HG03064 (cell line): ENCODE measurements at regions not wholly inside any gene's neighbourhood (a gene's known extent, or its start where the extent isn't known, plus 50 kb on each side); places are given as distances from the start of the nearest gene placed in this dataset.
A peak's percentile ranks its signal among the peaks of the same experiment; 100 is the strongest.

Source experiments
- ATAC-seq: cut with Tn5 transposase; IDR thresholded peaks from one replicate; pipeline ENCODE4 v1.9.1; 2021; ENCODE audit warnings: low read depth; ENCODE audit not compliant: unreplicated experiment

DNA sequence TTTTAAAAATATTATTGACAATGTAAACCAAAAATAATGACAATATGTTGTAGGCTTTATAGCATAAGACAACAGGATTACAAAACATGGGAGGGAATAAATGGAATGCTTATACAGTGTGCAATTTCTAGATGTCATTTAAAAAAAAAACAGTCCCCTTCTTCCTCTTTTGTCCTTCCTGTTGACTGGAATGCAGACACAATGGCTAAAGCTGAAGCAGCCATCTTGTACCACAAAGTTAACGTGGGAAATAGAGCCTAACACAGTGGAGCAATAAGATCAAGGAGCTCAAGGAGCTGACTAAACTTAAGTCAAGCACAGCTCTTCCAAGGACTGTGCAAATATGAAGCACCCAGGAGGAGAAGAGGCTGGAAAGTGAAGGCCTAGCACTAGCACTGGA lies 208.1 kb downstream of the ARHGAP12 start:
- ATAC-seq: no peak

DNA sequence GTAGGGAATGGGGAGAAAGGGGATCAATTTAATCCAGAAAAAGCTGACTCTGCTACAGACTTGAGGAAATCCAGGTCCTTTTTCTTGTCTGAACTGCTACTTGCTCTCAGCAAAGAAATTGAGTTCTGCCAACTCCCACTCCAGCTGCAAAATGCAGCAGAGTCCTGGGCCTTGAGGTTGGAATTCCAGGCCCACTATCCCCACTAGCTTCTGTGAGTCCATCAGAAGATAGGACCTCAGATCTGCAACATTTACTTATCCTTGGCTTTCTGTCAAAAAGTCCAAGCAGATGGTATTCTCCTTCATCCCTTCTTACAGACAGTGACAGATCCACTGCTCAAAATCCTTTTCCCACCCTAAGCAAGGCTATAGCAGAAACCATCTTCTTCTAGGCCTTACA lies 219.2 kb downstream of the ARHGAP12 start:
- ATAC-seq: no peak

DNA sequence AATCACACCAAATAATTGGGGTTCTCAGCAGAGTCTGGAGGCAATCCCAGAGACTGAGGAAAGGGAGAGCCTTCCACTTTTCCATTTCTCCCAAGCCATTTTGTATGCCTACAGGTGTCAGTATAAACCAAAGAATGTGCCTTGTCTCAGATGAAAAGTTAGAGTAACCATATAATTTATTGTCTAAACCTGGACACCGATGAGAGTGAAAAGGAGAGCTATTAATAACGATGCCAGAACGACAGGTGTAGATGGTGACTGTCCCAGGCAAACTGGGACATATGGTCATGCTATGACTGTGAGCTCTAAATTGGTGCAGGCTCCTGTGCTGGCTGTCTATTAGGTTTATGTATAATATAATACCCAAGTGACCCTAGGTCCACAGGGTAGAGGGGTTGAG lies 219.6 kb downstream of the ARHGAP12 start:
- ATAC-seq: no peak

DNA sequence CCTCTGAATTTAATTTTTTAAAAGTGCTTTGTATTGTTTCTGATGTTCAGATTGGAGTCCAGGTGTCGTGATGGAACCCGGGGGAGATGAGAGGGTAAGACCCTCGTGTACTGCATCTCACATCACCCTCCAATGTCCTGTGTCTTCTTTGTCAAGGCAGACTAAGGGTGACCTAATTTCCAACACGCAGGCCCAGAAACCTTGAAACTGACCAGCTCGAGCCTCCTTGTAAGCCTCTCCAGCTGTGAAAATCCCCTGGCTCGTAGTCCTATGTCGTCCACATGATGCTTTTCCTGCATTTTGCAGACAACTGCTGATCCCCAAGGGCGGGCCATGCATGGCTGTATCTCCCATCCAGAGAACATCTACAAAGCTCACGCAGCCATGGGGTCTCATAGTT lies 220.2 kb downstream of the ARHGAP12 start:
- no peak for ATAC-seq

DNA sequence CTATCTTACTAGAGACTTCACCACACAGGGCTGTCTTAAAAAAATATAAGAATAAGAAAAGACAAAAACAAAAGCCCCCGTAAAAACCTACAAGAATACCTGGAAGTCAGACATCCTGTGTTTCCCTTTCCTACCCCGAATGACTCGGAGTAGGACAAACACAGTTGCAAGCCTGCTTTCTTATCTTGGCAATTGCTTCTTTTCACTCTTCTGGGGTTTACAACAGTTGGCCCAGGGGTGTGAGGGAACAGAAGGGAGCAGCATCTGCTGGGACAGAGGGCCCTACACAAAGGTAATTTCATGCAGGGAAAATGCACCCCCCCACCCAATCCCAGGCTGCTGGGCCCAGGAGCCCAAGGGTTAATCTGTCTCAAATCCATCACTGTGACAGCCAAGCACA lies 220.6 kb downstream of the ARHGAP12 start:
- no peak for ATAC-seq

DNA sequence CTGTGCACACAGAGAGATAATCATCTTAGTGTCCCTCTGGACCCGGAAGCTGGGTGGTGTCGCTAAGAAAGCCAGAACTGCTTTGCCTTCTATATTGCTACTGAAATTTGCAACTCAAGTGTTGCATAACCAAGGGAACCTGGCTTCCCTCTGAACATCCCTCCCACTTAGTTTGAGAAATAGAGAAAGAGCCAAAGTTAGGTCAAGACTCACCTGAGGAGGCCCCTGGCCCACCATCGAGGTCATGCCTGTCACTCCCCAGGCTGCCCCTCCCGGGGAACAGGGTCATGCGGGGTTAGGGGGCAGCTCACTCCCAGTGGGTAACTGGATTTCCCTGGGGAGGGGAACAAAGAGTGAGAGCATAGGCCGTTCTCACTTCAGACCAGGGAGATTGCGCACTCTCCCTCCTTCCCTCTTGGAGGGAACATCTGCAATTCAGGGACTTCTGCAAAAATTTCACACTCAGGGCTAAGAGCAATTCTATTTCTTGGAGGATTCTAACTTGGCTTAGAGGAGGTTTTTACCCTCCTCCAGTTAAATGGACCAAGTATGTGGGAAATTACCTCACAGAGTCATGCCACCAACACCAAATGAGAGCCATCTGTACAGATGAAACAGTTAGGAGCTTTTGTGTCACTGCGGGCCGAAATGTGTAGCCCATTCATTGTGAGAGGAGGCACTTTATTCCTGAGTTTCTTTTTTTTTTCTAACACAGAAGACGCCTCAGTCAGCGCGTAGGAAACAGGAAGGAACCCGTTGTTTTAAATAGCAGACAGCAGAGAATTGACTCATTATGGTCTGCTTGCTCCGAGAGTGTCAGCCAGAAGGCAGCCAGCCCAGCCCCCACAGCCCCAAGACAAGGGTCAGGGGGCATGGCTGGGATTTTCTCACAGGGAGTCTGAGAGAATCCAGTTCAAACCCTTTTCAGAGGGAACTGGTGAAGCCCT lies 221.3 kb downstream of the ARHGAP12 start:
- ATAC-seq: peak; percentile 92

DNA sequence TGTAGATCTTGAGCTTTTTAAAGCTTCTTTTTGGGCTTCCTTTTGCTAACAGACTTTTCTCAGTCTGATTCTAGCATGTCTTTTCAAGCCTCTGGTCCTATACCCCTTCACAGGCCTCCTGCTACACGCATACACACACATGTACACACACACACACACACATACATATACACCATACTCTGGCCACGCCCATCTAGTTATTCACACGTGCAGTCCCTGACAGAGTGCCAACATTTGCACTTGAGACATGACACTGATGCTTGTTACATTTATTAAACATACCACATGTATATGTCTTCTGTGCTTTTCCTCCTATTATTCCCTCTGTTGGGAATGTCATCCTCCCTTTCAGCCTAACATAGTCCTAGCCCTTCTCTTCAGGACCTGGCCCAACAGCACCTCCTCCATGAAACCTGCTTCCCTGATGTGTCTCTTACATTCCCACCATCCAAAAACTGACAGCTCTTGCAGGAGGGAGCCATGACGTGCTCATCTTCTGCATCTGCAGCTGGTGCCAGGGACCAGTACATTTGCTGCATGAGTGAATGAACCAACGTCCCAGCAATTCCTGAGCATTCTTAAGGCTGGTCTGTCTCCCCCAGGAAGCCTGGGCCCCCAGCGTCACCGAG lies 222.1 kb downstream of the ARHGAP12 start:
- no peak for ATAC-seq

DNA sequence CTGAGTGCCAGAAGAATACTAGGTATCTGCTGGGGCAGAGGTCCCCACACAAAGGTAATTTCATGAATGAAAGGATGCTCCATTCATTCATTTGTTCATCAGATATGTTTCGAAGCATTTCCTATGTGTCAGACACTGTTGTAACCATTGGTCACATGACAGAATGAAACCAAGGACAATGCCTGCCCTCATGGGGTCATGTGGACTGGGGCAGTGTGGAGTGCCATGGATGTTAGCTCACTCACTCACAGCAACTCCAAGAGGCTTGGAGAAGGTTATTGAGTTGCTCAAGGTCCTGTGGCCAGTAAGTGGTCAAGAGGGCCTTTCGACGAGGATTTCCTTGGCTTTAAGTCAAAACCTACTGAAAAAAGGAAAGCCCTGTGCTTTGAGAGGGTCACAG lies 223.5 kb downstream of the ARHGAP12 start:
- ATAC-seq: no peak

DNA sequence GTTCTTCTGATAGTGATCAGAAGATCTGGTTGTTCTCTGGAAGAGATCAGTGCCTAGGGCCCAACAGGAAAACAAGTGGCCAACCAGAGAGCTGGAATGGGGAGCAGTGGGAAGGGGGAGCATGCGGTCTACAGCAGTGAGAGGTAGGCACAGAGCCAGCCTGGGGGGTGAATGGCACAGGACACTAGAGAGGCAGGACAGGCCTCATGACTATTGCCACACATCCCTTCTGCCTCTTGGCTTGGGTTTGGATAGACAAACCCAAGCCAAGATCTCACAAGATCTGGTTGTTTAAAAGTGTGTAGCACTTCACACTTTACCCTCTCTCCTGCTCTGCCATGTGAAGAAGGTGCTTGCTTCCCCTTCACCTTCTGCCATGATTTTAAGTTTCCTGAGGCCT lies 224.4 kb downstream of the ARHGAP12 start:
- no peak for ATAC-seq

DNA sequence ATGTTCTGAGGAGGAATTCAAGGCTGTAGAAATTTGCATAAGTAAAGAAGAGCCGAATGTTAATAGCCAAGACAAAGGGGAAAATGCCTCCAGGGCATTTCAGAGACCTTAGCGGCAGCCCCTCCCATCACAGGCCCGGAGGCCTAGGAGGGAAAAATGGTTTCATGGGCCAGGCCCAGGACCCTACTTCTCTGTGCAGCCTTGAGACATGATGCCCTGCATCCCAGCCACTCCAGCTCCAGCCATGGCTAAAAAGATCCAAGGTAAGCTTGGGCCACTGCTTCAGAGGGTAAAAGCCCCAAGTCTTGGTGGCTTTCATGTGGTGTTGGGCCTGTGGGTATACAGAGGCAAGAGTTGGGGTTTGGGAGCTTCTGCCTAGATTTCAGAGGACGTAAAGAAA lies 225.7 kb downstream of the ARHGAP12 start:
- no peak for ATAC-seq

DNA sequence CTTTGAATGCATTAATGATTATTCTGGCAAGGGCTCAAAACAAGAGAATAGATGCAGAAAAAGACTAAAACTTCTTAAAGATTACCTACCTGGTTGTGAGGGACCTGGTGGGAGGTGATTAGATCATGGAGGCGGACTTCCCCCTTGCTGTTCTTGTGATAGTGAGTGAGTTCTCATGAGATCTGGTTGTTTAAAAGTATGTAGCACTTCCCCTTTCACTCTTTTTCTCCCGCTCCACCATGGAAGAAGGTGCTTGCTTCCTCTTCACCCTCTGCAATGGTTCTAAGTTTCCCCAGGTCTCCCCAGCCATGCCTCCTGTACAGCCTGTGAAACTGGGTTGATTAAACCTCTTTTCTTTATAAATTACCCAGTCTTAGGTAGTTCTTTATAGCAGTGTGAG lies 226.6 kb downstream of the ARHGAP12 start:
- no peak for ATAC-seq

DNA sequence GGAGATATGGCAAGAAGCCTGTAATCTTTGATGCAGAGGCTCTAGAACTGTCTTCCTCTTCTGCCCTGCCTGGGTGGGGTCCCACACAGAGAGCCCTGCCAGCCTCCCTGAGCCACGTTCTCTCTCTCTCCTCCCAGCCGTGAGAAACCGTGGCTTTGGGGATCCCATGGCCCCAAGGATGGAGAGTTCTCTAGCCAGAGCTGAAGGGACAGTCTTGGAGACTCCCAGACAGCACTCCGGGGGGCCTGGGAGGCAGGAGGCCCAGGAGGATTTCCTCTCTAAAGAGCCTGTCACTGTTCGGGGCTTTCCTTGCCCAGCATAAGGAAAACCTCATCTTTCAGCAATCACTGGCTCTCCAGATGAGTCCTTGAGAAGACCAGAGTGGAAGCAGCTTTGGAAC lies 227.1 kb downstream of the ARHGAP12 start:
- ATAC-seq: no peak

DNA sequence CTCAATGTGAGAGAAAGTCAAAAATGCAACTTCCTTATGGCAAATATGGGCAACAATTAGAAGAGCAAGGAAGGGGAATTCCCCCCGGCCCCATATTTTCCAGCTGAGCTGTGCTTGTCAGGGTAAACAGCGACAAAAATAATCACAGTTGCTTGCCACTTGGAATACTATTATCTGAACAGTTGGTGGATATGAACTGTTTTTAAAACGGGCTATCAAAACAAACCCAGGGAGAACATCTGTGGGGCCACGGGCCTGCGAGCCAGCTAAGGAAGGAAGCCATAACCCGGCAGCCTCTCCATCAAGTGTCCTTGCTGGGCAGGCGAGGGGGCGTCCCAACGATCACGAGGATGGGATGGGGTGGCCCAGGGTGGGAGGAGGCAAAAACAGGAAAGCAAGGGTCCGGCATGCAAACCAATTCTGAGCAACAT lies 228.4 kb downstream of the ARHGAP12 start:
- ATAC-seq: no peak

DNA sequence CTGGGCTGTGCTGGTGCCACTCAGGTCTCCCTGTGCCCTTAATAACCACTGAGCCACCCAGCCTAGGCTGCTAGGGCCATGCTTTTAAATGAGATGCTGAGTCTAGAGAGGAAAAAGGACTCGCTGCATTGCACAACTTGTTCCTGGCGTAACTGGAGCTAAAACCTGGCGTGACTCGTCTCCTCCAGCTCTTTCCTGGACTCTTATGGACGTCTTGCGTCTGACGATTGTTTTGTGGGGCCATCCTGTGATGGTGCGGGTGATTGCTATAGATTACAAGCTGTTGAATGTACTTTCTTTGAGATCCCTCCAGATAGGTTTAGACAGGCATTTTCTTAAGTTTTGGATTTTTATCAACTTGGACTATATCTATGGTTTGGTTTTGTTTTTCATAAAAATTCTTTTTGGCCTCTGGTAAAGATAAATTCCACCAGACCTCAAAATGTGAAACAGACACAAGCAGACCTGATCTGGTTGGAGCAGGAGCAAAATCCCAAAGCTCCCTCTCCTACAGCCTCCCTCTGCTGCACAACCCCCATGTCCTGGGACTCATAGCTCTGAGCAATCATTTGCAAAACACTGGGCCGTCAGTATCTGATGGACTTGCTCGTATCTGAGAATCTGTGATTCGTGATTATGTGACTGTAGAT lies 230.3 kb downstream of the ARHGAP12 start:
- ATAC-seq: no peak

DNA sequence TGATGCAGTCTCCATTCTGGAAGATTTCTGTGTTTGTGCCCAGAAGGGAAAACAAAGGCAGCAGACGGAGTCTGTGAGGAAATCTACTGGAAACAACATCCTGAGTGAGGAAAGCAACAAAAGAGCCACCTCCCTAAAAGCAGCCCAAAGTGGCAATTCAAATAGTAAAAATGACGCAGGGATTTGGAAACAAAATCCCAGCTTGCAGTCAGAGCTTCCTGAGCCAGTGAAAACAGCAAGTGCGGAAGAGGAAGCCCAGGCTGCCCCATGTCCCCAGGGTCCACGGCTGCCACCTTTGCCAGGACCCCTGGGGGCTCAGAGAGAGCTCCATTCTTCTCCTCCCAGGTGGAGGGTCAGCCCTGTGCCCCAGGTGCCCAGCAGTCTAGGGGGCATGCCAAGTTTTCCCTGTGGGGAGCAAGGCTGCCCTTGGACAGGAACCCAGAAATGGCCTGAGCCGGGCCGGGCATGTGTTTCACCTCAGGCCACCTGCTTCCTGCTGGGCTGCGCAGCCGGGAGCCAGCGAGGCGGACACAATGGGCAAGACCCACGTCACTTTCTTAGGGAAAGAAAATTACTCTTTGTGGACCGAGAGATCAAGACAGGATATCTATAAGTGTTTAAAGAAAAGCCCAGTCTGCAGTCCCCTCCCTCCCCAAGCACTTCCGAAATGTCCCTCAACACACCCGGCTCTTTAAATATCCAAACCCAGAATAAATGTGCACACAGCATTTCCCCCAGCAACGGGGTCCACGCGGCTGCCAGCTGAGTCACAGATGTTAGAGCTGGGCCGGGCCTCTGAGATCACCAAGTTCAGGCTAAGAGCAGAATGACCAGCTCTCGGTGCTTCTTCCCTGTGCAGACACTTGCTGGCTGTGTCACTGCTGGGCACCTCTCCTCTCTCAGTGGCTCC lies 231.1 kb downstream of the ARHGAP12 start:
- no peak for ATAC-seq

DNA sequence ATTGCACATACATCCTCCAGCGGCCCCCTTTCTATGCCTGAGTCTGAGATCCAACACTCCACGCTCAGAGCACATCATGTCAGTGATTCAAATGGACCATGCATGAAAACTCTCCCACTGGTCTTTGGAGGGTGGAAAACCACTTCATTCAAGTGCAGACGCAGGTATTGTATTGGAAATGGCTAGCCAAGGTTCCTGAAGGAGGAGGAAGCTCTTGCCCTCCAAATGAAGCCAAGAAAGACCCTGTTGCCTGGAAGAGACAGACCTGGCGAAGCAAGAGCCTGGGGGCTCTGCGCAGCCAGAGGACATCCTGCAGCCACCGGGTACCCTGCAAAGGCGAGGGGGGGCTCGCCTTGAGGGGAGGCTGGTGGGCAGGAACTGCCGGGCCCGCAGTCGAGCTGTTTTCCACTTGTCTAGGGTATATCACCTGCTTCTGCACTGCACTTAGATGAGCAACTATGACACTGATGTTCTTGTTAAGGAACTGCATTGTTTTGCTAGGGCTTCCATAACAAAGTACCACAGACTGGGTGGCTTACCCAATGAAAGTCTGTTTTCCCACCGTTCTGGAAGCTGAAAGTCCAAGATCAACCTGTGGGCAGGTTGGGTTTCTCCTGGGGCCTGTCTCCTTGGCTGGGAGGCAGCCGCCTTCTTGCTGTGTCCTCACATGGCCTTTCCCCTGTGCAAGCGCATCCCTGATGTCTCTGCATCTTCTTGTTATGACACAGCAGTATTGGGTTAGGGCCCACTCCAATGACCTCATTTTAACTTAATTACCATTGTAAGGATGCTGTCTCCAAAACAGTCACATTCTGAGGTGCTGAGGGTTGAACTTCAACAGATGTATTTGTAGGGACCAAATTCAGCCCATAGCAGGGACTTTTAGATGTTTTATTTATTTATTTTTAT lies 233.4 kb downstream of the ARHGAP12 start:
- ATAC-seq: no peak

DNA sequence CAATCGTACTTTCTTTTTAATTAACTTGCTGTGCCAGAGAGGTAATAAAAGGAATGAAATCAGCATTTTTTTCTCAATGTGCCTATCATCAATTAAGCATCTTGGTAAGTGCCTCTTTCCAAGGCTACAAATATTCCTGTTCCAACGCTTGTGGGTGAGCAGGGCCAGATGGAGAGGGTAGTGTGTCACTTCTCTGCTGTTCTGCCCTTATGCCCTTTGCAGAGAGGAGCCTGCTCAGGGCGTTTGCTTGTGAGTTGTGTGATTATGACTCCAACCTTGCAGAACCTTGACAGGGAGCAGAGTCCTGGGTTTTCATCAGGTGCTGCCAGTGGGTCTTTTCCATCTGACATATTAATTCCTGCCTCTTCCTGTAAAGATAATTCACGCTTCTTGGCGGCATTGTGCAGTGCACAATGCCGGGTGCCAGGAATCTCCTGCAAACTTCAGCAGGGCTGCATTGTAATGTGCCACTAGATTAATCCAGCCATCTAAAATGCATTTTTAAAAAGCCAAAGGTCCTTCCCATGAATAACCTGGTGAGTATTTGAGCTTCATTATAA lies 234.4 kb downstream of the ARHGAP12 start:
- no peak for ATAC-seq

DNA sequence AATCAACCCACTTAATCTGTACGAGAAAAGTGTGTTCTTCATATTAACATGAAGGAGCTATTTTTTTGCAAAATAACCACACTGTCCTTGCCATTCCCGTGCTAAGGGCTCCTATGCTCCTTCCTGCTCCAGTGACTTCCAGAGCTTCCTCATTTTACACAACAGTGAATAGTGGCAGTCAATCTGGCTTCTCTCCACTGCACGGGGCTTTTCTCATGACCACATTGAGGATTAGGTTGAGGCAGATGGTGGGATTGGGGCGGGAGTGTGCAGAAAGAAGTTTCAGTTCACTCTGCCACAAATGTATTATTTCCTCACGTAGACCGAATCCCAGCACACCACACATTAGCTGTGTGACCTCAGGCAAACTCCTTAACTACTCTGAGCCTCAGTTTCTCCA lies 235.1 kb downstream of the ARHGAP12 start:
- no peak for ATAC-seq

DNA sequence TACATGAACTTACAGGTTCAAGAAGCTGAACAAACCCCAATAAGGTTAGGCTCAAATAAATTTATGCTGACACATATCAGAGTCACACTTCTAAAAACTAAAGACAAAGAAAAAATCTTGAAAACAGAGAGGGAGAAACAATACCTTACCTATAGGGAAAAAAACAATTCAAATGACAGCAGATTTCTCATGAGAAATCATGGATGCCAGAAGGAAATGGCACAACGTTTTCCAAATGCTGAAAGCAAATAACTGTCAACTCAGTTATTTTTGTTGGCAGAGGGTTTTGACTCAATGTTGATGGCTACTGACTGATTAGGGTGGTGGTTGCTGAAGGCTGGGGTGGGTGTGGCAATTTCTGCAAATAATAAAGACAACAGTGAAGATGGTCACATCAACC lies 239.4 kb downstream of the ARHGAP12 start:
- ATAC-seq: no peak
